Hepatocyte (in vitro differentiated cells): ENCODE measurements at regions not wholly inside any gene's neighbourhood (a gene's known extent, or its start where the extent isn't known, plus 50 kb on each side); places are given as distances from the start of the nearest gene placed in this dataset.

Experiments used
- DNase-seq: peaks from one replicate; pipeline ENCODE4 v3.0.0-alpha.2; 2016; ENCODE audit warnings: low spot score
- H2AFZ ChIP-seq: fragments of 200-600 bp; sonication (generic); 2 replicates; pipeline ENCODE4 v1.6.0; 2016; ENCODE audit warnings: antibody characterized with exemption, mild to moderate bottlenecking
- H3K27ac ChIP-seq: fragments of 200-600 bp; sonication (generic); 2 replicates; pipeline ENCODE4 v1.5.1; 2016; ENCODE audit warnings: mild to moderate bottlenecking
- H3K27me3 ChIP-seq: fragments of 200-600 bp; sonication (generic); 2 replicates; pipeline ENCODE4 v1.6.1; 2016
- H3K36me3 ChIP-seq: fragments of 200-600 bp; sonication (generic); replicated peaks from 2 replicates; pipeline ENCODE4 v1.5.1; 2016; ENCODE audit warnings: low read depth; ENCODE audit not compliant: insufficient read depth
- H3K4me1 ChIP-seq: fragments of 200-600 bp; sonication (generic); 2 replicates; pipeline ENCODE4 v1.5.1; 2016; ENCODE audit warnings: mild to moderate bottlenecking, moderate library complexity; ENCODE audit not compliant: insufficient read depth
- H3K4me2 ChIP-seq: fragments of 200-600 bp; sonication (generic); 2 replicates; pipeline ENCODE4 v1.6.0; 2016
- H3K4me3 ChIP-seq: fragments of 200-600 bp; sonication (generic); 2 replicates; pipeline ENCODE4 v1.5.1; 2016; ENCODE audit warnings: mild to moderate bottlenecking
- H3K79me2 ChIP-seq: fragments of 200-600 bp; sonication (generic); 2 replicates; pipeline ENCODE4 v1.6.0; 2017; ENCODE audit warnings: mild to moderate bottlenecking
- H3K9me2 ChIP-seq: fragments of 200-600 bp; sonication (generic); replicated peaks from 2 replicates; pipeline ENCODE4 v1.6.0; 2017; ENCODE audit warnings: mild to moderate bottlenecking; ENCODE audit not compliant: insufficient read depth
- H3K9me3 ChIP-seq: fragments of 200-600 bp; sonication (generic); 2 replicates; pipeline ENCODE4 v1.5.1; 2016; ENCODE audit warnings: low read depth, mild to moderate bottlenecking
- H4K20me1 ChIP-seq: fragments of 200-600 bp; sonication (generic); 2 replicates; pipeline ENCODE4 v1.6.0; 2016; ENCODE audit warnings: mild to moderate bottlenecking; ENCODE audit not compliant: insufficient read depth, poor library complexity, severe bottlenecking
- CTCF ChIP-seq: fragments of 200-600 bp; sonication (generic); IDR thresholded peaks from 2 replicates; pipeline ENCODE4 v1.5.1; 2016; ENCODE audit warnings: antibody characterized with exemption, mild to moderate bottlenecking; ENCODE audit not compliant: poor library complexity
- EZH2 ChIP-seq: fragments of 200-600 bp; sonication (generic); IDR thresholded peaks from 2 replicates; pipeline ENCODE4 v1.6.1; 2016; ENCODE audit warnings: antibody characterized with exemption, mild to moderate bottlenecking, borderline replicate concordance
- EZH2phosphoT487 ChIP-seq: fragments of 200-600 bp; sonication (generic); IDR thresholded peaks from one replicate; pipeline ENCODE4 v1.6.1; 2018; ENCODE audit warnings: antibody characterized with exemption, mild to moderate bottlenecking, low read depth, moderate library complexity; ENCODE audit not compliant: unreplicated experiment, severe bottlenecking
- WGBS: methylation state at CpG from one replicate; pipeline ENCODE4 v1.1.6; 2016; ENCODE audit warnings: low lambda C conversion rate; ENCODE audit errors: missing lambda C conversion rate; 5-methylcytosine and 5-hydroxymethylcytosine counted together

GRCh38 chr4:28831867-28832266 lies 1888.3 kb upstream of the PCDH7 start:
- H3K4me1 ChIP-seq = no peaks in the 10 kb centered on the region
- no peak for DNase-seq
- H3K27ac ChIP-seq = no peak overlapping the region
- H4K20me1 ChIP-seq = no peaks in the 10 kb centered on the region
- H2AFZ ChIP-seq = no peak overlapping the region
- TF ChIP-seq EZH2 (no peak), CTCF (no peak), EZH2phosphoT487 (no peak)
- H3K79me2 ChIP-seq = no peaks in the 10 kb centered on the region
- 89% methylated on average over 3 of the region's 3 CpGs for WGBS
- H3K4me3 ChIP-seq = no peak overlapping the region
- H3K27me3 ChIP-seq = no peaks in the 10 kb centered on the region
- no peaks in the 10 kb centered on the region for H3K9me3 ChIP-seq
- H3K9me2 ChIP-seq = no peaks in the 10 kb centered on the region
- H3K4me2 ChIP-seq = no peak overlapping the region
- H3K36me3 ChIP-seq = no peaks in the 10 kb centered on the region

- no peaks in the 10 kb centered on the region for H3K9me2 ChIP-seq
- H3K4me1 ChIP-seq = no peaks in the 10 kb centered on the region
- H3K27me3 ChIP-seq = no peaks in the 10 kb centered on the region
- no peaks in the 10 kb centered on the region for H3K9me3 ChIP-seq
- no peak overlapping the region for H3K4me3 ChIP-seq
- H3K27ac ChIP-seq = no peak overlapping the region
- no peak for DNase-seq
- no peak overlapping the region for H2AFZ ChIP-seq
- no peaks in the 10 kb centered on the region for H3K36me3 ChIP-seq
- 59% methylated on average over 1 of the region's 1 CpG for WGBS
- no peak for TF ChIP-seq EZH2
- no peak for TF ChIP-seq CTCF
- no peak for TF ChIP-seq EZH2phosphoT487
- H3K4me2 ChIP-seq = no peak overlapping the region
- H3K79me2 ChIP-seq = no peaks in the 10 kb centered on the region
- H4K20me1 ChIP-seq = no peaks in the 10 kb centered on the region
Measured at GRCh38 chr4:28832444-28832843, 1887.7 kb upstream of the PCDH7 start.

- 92% methylated on average over 3 of the region's 3 CpGs for WGBS
- no peaks in the 10 kb centered on the region for H3K27me3 ChIP-seq
- H3K27ac ChIP-seq = no peak overlapping the region
- H3K4me1 ChIP-seq = no peaks in the 10 kb centered on the region
- no peak for DNase-seq
- no peaks in the 10 kb centered on the region for H3K9me3 ChIP-seq
- no peaks in the 10 kb centered on the region for H3K9me2 ChIP-seq
- H3K79me2 ChIP-seq = no peaks in the 10 kb centered on the region
- H3K36me3 ChIP-seq = no peaks in the 10 kb centered on the region
- no peak overlapping the region for H2AFZ ChIP-seq
- no peak overlapping the region for H3K4me3 ChIP-seq
- H3K4me2 ChIP-seq = no peak overlapping the region
- no peak for TF ChIP-seq CTCF
- no peak for TF ChIP-seq EZH2
- TF ChIP-seq EZH2phosphoT487 = no peak
- H4K20me1 ChIP-seq = no peaks in the 10 kb centered on the region
Measured at GRCh38 chr4:28834120-28834519, 1886.0 kb upstream of the PCDH7 start.

GRCh38 chr4:28835501-28835900 lies 1884.7 kb upstream of the PCDH7 start:
- Histone ChIP-seq H3K9me3 (no peaks in the 10 kb centered on the region), H3K36me3 (no peaks in the 10 kb centered on the region), H2AFZ (no peak overlapping the region), H3K4me1 (no peaks in the 10 kb centered on the region), H3K79me2 (no peaks in the 10 kb centered on the region), H3K4me3 (no peak overlapping the region), H3K27me3 (no peaks in the 10 kb centered on the region), H4K20me1 (no peaks in the 10 kb centered on the region), H3K9me2 (no peaks in the 10 kb centered on the region), H3K4me2 (no peak overlapping the region), H3K27ac (no peak overlapping the region)
- TF ChIP-seq CTCF (no peak), EZH2phosphoT487 (no peak), EZH2 (no peak)
- DNase-seq = no peak
